GM19025 (cell line): ENCODE measurements at regions not wholly inside any gene's neighbourhood (a gene's known extent, or its start where the extent isn't known, plus 50 kb on each side); places are given as distances from the start of the nearest gene placed in this dataset.

Experiments
- ATAC-seq: cut with Tn5 transposase; IDR thresholded peaks from one replicate; pipeline ENCODE4 v1.9.1; 2021; ENCODE audit warnings: mild to moderate bottlenecking, low read depth, moderate library complexity; ENCODE audit not compliant: unreplicated experiment

DNA sequence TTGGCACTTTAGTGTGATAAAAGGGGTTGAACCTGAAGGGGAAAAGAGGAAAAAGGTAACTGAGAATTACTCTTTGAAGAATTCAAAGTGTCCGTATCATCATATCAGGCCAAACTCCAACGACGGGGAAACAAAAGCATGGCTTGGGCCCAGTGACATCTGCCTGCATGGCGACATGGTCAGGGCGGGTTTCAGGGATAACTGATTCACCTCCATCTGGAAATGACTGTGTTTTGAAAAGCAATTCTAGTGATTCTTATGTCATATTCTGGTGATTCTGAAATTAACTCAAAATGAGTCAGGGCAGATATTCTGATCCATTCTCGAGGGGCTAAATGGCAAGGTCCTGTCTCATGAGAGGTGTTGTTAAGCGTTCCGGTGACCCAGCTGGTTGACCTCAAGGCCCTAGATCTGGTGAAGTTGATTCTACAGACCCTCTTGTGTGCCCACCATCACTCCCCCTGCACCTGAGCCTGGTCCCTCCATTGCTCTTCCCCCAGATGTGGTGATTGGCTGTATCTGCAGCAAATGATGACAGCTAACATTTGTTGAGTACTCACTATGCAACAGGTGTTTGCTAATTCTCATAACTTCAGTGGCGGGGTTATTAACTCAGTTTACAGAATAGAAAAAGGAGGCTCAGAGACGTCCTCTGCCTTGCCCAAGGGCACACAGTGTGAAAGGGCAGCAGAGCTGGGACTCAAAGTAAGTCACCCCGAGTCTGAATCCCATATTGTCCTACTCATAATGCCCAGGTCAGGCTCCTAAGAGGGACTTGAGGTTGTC, 251.8 kb downstream of the MAF start:
- no peak for ATAC-seq

DNA sequence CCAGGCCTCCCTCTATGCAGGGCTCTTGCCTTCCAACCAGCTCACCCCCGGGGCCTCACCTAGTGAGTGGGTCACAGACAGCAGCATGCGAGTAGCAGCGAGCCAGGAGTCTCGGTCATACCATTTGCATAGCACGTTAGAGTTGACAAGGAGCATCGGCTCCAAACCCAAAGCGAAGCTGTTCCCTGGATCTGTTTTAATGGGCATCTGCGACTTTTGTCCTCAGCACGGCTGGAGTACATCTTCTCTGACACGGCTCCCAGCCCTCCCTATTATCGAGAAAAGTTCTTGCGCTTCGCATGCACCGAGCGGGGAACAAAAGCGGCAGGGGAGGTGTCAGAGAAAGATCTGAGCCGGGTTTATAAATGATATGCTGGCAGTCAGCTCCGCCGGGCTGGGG, 253.3 kb downstream of the MAF start:
- no peak for ATAC-seq

DNA sequence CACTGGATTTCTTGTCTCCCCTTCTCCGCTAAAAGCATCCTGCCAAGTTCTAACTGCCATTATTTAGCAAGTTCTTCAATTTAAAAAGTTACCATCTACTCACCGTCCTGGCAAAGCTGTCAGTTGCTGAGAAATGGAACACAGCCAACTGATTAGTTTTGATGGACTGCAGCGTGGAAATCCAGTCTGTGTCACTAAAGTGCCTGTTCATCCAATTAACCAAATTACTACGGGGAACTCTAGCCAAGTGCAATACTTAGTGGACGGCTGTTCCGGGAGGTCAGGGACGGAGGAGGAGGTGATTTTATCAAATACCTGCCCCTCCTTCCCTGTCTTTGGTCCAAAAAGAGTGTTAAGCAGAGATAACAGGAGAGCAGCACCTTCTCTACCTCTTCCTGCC, 260.7 kb downstream of the MAF start:
- ATAC-seq: no peak

DNA sequence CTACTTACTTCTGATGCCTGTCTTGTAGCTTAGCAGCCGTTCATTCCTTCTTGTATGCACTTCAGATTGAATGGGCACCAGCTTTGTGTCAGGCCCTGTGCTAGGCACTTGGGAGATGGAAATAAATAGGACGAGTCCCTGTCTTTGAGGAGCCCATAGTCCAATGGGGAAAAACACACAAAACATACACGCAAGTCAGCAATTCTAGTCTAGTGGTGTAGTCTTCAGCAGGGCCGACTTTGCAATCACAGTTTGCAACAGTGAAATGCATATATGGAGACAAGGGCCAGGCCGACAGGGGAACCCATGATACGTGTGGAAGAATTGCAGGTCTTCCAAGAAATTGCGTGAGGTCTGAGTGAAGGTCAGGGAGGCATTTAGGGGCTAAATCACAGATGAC, 262.6 kb downstream of the MAF start:
- no peak for ATAC-seq

DNA sequence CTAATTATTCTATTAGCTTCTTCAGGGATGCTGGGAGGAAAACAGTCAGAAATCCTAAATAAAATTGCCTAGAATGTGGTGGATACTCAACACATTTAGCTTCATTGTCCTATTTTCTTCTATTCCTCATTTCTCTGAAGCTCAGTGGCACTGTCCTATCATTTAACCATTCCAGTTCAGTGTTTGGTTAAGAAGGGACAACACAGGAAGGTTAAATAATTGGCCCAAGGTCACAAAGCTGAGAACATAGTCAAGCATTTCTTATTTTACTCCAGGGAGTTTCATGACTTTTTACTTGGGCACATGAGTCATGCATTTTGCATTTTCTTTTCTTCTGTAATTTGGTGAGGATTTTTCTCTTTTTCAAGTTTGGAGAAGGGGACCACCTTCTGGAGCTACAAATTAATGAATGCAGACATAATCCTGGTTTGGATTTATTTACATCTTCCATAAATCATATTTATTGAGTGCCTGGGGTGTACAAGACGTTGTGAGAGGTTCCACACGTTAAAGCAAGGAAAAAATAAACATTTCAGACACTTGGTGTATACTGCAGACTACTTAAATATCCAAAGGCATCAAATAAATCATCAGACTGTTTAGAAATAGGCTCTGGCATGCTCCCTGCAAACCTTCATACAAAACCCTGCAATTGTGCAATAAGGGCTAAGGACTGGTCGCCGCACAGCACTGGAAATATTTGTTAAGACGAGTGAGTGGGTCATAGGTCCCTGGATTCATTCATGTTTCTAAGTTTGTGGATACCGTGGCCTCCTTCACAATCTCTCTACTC, 263.9 kb downstream of the MAF start:
- no peak for ATAC-seq

DNA sequence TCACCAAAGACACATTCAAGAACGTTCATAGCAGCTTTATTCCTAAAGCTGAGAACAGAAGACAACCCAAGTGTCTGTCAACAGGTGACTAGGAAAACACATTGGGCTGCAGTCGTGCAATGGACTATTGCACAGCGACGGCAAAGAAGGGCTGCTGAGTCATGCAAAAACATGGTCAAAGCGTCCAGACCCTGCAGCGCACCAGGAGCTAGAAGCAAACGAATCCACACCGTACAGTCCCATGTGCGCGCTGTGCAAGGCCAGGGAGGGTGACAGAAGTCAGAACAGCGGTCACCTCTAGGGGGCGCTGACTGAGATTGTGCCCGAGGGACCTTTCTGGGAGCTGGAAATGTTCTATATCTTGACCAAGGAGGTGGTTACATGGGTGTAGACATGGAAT, 266.4 kb downstream of the MAF start:
- ATAC-seq: no peak

DNA sequence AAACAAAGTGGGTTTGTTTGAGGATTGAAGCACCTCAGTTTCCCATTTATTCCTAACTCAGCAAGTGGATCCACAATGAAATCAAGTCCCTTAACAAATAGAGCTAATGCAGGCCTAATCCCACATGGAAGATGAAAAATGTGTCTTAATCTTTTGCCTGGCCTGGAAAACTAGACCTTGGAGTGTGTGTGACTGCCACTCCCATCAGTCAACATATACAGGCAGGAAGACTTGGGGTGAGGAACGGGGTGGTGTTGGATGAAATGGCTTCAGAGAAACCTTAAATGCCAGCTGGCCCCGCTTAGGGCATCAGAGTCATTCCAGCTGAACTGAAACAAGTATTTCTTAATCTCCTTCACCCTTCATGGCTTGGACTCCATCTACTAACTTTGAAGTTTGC, 269.5 kb downstream of the MAF start:
- ATAC-seq: no peak

DNA sequence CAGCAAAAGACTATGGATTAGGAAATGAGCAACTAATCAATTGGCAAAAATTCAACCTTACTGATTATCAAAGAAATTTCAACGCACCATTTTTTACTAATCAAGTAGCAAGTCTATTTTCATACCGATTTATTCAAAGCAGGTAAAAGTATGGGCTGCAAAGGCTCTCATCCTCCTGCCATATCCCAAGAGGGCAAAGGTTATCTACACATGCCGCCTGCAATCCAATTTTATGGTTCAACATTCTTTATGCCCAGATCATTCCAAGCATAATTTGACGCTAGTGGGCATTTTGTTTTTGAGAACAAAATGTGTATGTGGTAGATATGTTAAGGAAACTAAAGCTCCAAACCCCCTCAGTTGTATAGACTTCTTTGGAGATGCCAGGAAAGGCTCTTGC, 270.6 kb downstream of the MAF start:
- no peak for ATAC-seq

DNA sequence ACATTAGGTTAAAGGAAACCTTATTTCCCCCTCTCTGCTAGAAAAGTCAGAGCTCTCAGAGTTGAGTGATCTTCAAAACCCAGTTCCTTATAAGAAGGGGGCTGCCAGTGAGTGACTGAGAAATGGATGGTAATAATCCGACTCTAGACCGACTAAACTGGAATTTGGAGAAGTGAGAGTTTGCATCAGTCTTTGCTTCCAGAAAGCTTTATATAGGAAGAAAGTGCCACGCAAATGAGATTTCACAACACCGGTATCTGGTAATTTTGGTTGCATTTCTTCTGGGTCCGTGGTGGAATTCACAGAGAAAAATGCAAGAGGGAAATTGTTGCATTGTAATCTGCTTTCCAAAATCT, 271.4 kb downstream of the MAF start:
- ATAC-seq: no peak

DNA sequence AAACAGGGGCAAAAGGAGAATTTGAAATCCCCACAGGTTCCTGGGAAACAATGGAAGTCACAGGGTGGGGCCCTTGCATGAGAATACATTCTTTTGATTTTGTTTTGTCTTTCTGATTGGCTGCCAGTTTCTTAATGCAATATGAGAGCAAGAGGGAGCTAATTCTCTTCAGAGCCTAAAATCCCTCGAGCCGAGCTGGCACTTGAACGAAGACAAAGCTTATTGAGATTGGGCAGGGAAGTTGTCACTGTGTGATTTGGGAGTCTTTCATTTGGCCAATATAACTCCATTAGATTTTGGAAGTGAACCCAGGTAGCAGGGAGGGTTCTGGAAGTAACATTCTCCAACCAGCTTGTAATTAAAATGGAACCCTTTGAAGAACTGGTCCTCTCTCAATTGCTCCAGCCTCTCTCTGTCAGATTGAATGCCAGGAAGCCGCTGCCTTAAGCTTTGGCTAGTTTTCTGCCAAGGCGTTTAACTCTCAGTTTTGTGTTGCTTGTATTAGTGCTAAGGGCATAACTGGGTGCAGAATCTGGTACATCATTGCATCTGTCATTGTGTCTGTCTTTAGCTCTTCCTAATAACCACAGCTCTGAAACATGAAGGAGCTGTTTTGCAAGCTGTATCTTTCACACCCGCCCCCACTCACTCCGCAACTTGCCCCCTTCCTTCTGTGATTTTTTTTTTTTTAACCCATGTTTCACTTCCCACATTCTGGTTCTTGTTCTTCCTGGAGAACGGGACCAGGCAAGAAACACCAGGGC, 272.0 kb downstream of the MAF start:
- ATAC-seq: no peak

DNA sequence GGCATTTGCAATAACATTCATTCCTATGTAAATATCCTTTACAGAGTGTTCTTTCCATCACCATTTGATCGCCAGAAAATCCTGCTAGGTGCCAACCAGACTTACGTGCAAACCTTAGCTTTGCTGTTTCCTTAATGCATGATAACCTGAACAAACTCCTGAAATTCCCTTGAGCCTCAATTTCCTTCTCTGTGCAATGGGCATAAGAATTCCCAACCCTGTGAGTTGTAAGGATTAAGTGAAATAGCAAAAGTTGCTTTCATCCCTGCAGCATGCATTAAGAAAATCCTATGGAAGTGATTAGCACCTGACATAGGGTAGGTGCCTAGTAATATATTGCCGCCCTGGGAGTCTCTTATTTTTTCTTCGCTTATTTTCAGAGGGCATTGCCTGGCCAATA, 272.7 kb downstream of the MAF start:
- no peak for ATAC-seq

DNA sequence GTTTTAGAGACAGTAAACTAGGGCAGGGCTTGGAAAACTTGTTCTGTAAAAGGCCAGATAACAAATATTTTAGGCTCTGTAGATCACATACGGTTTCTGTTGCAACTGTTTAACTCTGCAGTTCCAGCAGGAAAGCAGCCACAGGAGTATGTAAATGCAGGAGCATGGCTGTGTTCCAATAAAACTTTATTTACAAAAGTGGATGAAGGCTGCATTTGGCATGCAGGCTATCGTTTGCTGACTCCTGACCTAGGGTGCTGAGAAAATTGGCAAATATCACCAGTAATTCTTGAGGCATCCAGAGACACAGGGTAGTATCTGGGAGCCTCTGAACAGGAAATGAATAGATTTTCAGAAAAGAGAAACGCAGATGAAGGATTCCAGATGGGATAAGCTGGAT, 274.0 kb downstream of the MAF start:
- ATAC-seq: no peak

DNA sequence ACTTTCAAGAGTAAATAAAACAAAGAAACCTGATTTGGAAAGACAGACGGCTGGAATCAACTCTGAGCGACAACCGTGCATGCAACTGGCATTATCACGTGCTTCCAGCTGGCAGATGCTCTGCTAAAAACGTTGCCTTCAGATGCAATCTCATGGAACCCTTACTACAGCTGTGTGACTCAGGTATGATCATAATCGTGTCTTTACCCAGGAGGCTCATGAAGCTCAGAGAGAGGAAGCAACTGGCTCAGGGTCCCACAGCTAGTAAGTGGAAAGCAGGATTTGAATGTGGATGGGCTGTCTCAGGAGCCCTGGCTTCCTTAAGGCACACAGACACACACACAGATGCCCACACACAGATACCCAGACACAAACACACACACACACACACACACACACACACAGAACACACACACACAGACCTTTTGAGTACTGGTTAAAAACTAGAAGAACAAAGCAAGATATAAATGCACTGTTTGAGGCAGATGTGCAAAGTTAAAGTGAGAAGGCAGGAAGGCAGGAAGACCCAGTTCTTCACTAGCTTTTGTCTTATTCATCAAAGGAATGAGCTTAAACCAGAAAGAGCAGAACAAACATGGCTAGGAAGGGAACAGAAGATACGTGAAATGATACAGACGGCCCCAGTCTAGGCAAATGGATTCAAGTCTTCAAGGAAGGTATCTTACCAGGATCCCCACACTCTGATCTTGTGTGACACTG, 275.2 kb downstream of the MAF start:
- ATAC-seq: no peak

DNA sequence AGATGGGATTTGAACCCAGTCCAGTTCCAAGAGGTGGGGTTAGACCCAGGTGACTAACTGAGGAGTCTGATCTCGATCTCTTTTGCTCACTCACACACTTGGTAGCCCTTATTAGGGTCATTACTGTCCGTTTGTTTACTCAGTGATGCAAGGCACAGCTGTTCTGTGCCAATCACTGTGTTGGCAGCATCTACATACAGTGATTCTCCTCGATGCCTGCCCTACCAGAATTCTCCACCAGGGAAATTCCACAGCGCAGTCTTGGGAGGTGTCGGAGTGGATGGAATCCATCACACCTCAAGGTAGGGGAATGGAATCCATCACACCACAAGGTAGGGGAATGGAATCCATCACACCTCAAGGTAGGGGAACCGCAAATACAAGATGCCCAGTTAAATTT, 279.6 kb downstream of the MAF start:
- ATAC-seq: no peak

DNA sequence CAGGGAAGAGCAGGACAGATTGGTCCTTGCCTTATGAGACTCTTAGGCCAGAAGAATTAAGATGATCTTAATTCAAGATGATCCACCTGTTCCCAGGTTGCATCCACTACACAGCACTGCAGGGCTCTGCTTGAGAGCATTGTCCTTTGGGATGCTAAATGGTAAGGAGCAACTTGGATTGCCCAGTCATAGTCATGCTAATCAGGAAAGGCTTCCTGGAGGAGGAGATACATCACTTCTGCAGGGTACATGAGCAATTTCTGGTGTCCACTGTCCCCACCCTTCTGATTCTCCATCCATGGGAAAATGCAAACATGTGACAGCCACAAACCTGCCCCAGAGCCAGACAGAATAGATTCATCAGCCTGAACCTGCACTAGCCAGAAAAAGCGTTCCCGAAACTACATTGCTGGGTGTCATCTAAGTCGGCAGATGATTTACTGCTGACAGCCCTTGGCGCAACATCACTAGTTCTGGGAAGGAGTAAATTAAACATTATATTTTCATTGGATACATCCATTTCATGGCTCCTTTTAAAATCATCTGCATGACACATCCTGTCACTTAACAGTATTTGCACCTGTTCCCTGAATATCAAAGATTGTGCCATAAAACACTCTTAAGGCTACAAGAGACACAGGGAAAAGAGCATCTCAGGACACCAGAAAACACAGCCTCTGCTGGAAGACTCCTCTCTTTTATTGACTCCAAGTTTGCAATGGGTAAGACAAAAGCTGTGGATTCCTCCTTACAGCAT, 282.2 kb downstream of the MAF start:
- no peak for ATAC-seq

DNA sequence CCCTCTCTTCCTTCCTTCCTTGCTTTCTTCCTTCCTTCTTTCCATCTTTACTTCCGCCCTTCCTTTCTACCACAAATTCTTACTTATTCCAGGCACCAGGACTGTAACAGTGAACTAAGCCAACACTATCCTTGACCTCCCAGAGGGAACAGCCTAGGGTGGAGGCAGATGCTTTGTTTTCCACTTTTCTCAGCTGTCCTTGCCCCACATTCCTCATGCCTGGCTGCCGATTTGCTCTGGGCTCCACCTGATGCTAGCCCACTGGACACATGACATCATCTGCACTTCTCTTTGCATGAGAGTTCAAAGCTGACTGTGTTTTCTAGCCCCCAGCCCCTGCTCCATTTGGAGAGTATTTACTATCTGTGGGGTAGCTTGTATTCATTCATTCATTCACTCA, 283.0 kb downstream of the MAF start:
- ATAC-seq: no peak

DNA sequence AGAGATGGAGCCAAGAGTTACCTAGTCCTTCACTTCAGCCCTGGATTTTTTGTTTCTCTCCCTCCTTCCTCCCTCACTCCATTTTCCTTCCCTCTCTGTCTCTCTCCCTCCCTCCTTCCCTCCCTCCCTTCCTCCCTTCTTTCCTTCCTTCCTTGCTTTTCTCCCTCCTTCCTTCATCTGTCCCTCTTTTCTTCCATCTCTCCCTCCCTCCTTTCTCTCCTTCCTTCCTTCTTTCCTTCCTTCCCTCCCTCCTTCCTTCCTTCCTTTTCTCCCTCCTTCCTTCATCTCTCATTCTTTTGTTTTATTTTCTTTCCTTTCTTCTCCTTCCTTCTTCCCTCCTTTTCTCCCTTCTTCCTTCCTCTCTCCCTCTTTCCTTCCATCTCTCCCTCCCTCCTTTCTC, 283.5 kb downstream of the MAF start:
- no peak for ATAC-seq

DNA sequence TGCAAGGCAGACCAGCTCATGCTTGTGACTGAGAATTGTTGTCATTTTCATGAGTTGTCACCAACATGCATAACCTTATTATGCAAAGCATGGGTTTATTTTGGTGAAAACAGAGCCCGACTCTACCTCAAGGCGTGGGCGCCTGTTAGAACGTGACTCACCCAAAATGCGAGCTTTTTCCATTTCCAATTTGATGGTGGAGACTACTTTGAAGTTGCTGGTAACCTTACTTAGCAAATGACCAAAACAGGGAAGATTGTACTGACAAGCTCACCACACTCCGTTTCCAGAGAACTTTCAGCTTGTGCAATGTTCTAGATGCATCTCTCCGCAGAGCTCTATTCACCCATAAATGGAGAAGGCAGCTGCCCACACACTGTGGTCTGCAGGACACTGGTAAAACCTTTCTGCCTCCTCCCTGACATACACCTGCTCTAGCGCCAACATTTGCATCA, 284.5 kb downstream of the MAF start:
- ATAC-seq: peak; percentile 70

DNA sequence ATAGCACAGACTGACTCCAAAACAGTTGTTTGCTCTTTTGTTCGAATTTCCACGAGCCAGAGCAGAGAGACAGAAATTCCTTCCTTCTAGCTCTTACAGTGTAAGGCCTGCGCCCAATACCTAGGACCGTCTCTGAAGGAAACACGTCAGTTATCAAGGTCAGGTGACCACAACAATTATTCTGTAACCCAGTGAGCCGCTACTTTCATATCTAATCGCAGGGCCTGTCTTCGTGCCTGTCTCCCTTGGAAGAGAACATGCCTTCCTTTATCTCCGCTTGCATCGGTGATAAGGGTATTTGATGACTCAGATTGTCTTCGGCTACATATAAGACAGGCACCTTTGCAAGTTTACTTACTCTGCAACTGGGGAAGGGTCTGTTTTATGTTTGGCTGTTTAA, 288.0 kb downstream of the MAF start:
- ATAC-seq: no peak

DNA sequence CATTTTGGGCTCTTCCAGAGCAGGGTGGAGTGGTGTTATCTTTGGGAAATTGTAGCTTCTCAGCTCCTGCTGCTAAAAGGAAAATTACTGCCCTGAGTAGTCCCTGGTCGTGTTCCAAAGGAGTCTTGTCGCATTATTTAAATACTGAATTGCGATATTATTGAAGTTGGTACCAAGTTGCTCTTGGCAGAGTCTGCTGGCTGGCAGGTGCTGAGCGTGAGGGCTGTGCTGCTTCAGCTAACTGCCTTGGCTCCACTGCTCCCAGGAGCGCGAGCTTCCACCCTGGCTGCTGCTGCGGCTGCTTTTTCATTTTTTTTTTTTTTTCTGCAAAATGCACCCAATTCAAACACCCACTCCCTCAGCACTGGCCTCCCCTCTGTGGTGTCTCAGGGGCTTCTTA, 289.8 kb downstream of the MAF start:
- ATAC-seq: no peak
